Caco-2 (cell line): ENCODE measurements at regions not wholly inside any gene's neighbourhood (a gene's known extent, or its start where the extent isn't known, plus 50 kb on each side); places are given as distances from the start of the nearest gene placed in this dataset.

Source experiments
- BruUV-seq: library from RNA; stranded (reverse); fragments of 400-500 nt; replicated peaks from 2 replicates; lab custom pipeline; 2021; lab: Mats Ljungman, UMichigan
- CTCF ChIA-PET: fragments of 300-600 bp; sonication (Branson Sonifier 250); formaldehyde crosslinking; loops from one replicate; lab custom pipeline; 2022; ENCODE audit warnings: antibody characterized with exemption; lab: Charles Lee
- POLR2A ChIA-PET: fragments of 300-600 bp; sonication (Branson Sonifier 250); formaldehyde crosslinking; loops from one replicate; lab custom pipeline; 2022; ENCODE audit warnings: antibody characterized with exemption; lab: Charles Lee
- DNase-seq, 2 experiments: peaks; one replicate each; pipeline versions ENCODE4 v3.0.0 to v3.0.0-alpha.2; 2020 to 2022
- H3K27me3 ChIP-seq: replicated peaks from 2 replicates; pipeline ENCODE4 v1.6.0; 2011; ENCODE audit warnings: low read length; ENCODE audit not compliant: control insufficient read depth, insufficient read depth
- H3K36me3 ChIP-seq: 2 replicates; pipeline ENCODE4 v1.5.1; 2011; ENCODE audit warnings: low read length; ENCODE audit not compliant: control insufficient read depth, insufficient read depth
- H3K4me1 ChIP-seq: fragments of 250-450 bp; sonication (Bioruptor Pico); 2 replicates; pipeline ENCODE4 v1.5.1; 2020; ENCODE audit warnings: mild to moderate bottlenecking
- H3K4me3 ChIP-seq: 2 replicates; pipeline ENCODE4 v1.5.1; 2011; ENCODE audit warnings: low read depth, mild to moderate bottlenecking, control low read depth, low read length
- H3K9me3 ChIP-seq: fragments of 250-450 bp; sonication (Bioruptor Pico); 2 replicates; pipeline ENCODE4 v1.5.1; 2020; ENCODE audit warnings: mild to moderate bottlenecking, moderate library complexity
- H3K27ac Mint-ChIP-seq: one replicate; pipeline ENCODE4 v1.8.0; 2022; ENCODE audit warnings: mixed read lengths; ENCODE audit not compliant: unreplicated experiment
- H3K27me3 Mint-ChIP-seq: one replicate; pipeline ENCODE4 v1.8.0; 2022; ENCODE audit warnings: mixed read lengths; ENCODE audit not compliant: insufficient read depth, unreplicated experiment
- H3K36me3 Mint-ChIP-seq: one replicate; pipeline ENCODE4 v1.8.0; 2022; ENCODE audit warnings: mild to moderate bottlenecking, mixed read lengths; ENCODE audit not compliant: insufficient read depth, unreplicated experiment
- H3K4me1 Mint-ChIP-seq: one replicate; pipeline ENCODE4 v1.8.0; 2022; ENCODE audit warnings: low read depth, mixed read lengths; ENCODE audit not compliant: unreplicated experiment
- H3K4me3 Mint-ChIP-seq: one replicate; pipeline ENCODE4 v1.8.0; 2022; ENCODE audit warnings: mild to moderate bottlenecking, moderate library complexity, mixed read lengths; ENCODE audit not compliant: unreplicated experiment
- H3K9me3 Mint-ChIP-seq: one replicate; pipeline ENCODE4 v1.8.0; 2022; ENCODE audit warnings: mixed read lengths; ENCODE audit not compliant: unreplicated experiment
- CTCF ChIP-seq, 2 experiments: fragments of 200-600 bp in 1 of 2; IDR thresholded peaks; 1 replicate in 1 of 2; 2 replicates in 1 of 2; pipeline versions ENCODE4 v1.5.1 to v1.8.0; 2011 to 2022; ENCODE audit warnings: antibody characterized with exemption in 1 of 2, control low read depth in 1 of 2, inconsistent platforms in 1 of 2, low read depth in 1 of 2, low read length in 1 of 2, mild to moderate bottlenecking in 1 of 2, moderate library complexity in 1 of 2; ENCODE audit not compliant: insufficient read depth in 1 of 2, severe bottlenecking in 1 of 2, unreplicated experiment in 1 of 2
- intact Hi-C: fragments of 100-400 bp; cut with micrococcal nuclease; formaldehyde crosslinking; loops from one replicate; pipeline ENCODE4 v1.10.0; 2022; ENCODE audit not compliant: unreplicated experiment

GRCh38 chr4:62274782-62275181, 1074.7 kb downstream of the ADGRL3 start:
- DNase-seq, result no peak
- Histone ChIP-seq H3K27me3 (no peaks in the 10 kb centered on the region), H3K36me3 (no peaks in the 10 kb centered on the region), H3K4me3 (no peak overlapping the region), H3K4me1 (no peaks in the 10 kb centered on the region), H3K9me3 (no peaks in the 10 kb centered on the region)
- intact Hi-C loops, result no loop called here
- CTCF ChIA-PET, result no interaction called here
- Mint-ChIP-seq H3K4me1 (no peaks in the 10 kb centered on the region), H3K4me3 (no peak overlapping the region), H3K9me3 (no peaks in the 10 kb centered on the region), H3K27me3 (no peaks in the 10 kb centered on the region), H3K36me3 (no peaks in the 10 kb centered on the region), H3K27ac (no peak overlapping the region)
- no TSS peak for BruUV-seq
- POLR2A ChIA-PET, result no interaction called here
- TF ChIP-seq CTCF (IDR thresholded peaks at IDR 0.05; ENCODE audit: insufficient read depth in 1 of 2, low read depth in 1 of 2, low read length in 1 of 2, severe bottlenecking in 1 of 2, unreplicated experiment in 1 of 2), result no peak

- no peak overlapping the region for H3K27ac Mint-ChIP-seq
- H3K4me1 ChIP-seq, result no peaks in the 10 kb centered on the region
- CTCF ChIA-PET, result no interaction called here
- POLR2A ChIA-PET, result no interaction called here
- DNase-seq, result no peak
- no peaks in the 10 kb centered on the region for H3K36me3 ChIP-seq
- H3K36me3 Mint-ChIP-seq, result no peaks in the 10 kb centered on the region
- H3K27me3 Mint-ChIP-seq, result no peaks in the 10 kb centered on the region
- H3K9me3 Mint-ChIP-seq, result no peaks in the 10 kb centered on the region
- no peak overlapping the region for H3K4me3 Mint-ChIP-seq
- no peaks in the 10 kb centered on the region for H3K27me3 ChIP-seq
- H3K4me3 ChIP-seq, result no peak overlapping the region
- no TSS peak for BruUV-seq
- TF ChIP-seq CTCF (IDR thresholded peaks at IDR 0.05; ENCODE audit: insufficient read depth in 1 of 2, low read depth in 1 of 2, low read length in 1 of 2, severe bottlenecking in 1 of 2, unreplicated experiment in 1 of 2), result no peak
- no peaks in the 10 kb centered on the region for H3K9me3 ChIP-seq
- intact Hi-C loops, result no loop called here
- no peaks in the 10 kb centered on the region for H3K4me1 Mint-ChIP-seq
Observed at GRCh38 chr4:62271107-62271506, 1071.0 kb downstream of the ADGRL3 start.

- no TSS peak for BruUV-seq
- H3K9me3 ChIP-seq, result no peaks in the 10 kb centered on the region
- H3K36me3 ChIP-seq, result no peaks in the 10 kb centered on the region
- no peaks in the 10 kb centered on the region for H3K9me3 Mint-ChIP-seq
- POLR2A ChIA-PET, result no interaction called here
- H3K27me3 Mint-ChIP-seq, result no peaks in the 10 kb centered on the region
- H3K27me3 ChIP-seq, result no peaks in the 10 kb centered on the region
- H3K4me1 ChIP-seq, result no peaks in the 10 kb centered on the region
- no peak overlapping the region for H3K4me3 Mint-ChIP-seq
- no peaks in the 10 kb centered on the region for H3K36me3 Mint-ChIP-seq
- H3K4me1 Mint-ChIP-seq, result no peaks in the 10 kb centered on the region
- DNase-seq, result no peak
- H3K4me3 ChIP-seq, result no peak overlapping the region
- intact Hi-C loops, result no loop called here
- CTCF ChIA-PET, result no interaction called here
- H3K27ac Mint-ChIP-seq, result no peak overlapping the region
- no peak for TF ChIP-seq CTCF (IDR thresholded peaks at IDR 0.05; ENCODE audit: insufficient read depth in 1 of 2, low read depth in 1 of 2, low read length in 1 of 2, severe bottlenecking in 1 of 2, unreplicated experiment in 1 of 2)
Observed at GRCh38 chr4:62269918-62270317, 1069.8 kb downstream of the ADGRL3 start.
